ENCODE measurements at regions not wholly inside any gene's neighbourhood (a gene's known extent, or its start where the extent isn't known, plus 50 kb on each side); places are given as distances from the start of the nearest gene placed in this dataset.

- no peaks in the 10 kb centered on the region for H3K36me3 ChIP-seq
- H3K9me3 ChIP-seq = no peaks in the 10 kb centered on the region
- 48 to 54% (median 49%) methylated on average over 8 of the region's 8 CpGs for WGBS, 3 donors
- H3K27ac ChIP-seq = no peak overlapping the region
- intact Hi-C loops (cut with DNase I) = no loop called here
- no peaks in the 10 kb centered on the region for H3K27me3 ChIP-seq
- no peak for DNase-seq
- TF ChIP-seq EP300 (IDR thresholded peaks at IDR 0.05) (no peak), POLR2A (IDR thresholded peaks at IDR 0.05) (no peak), CTCF (IDR thresholded peaks at IDR 0.05) (no peak)
- H3K4me3 ChIP-seq = no peak overlapping the region
- H3K4me1 ChIP-seq (ENCODE audit: insufficient read depth) = peaks cover 3% of the 10 kb centered on the region
These were observed 246.1 kb downstream of the UQCRFS1 start for GRCh38 chr19:28966737-28967399.

DNA sequence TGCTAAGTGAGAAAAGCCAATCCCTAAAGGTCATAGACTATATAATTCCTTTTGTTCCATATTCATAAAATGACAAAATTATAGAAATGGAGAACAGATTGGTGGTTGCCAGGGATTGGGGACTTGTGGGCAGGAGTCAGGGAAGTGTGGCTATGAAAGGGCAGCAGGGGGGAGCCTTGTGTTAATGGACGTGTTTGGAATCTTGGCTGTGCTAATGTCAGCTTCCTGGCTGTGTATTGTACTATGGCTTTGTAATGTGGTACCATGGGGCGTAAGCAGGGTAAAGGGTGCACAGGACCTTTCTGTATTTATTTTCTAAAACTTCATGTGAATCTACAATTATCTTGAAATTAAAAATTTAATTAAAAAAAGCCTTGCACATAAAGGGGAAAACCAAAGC lies 248.5 kb downstream of the UQCRFS1 start:
- intact Hi-C loops (cut with DNase I) = no loop called here
- no peak overlapping the region for H3K27ac ChIP-seq
- H3K9me3 ChIP-seq = no peaks in the 10 kb centered on the region
- no peak for DNase-seq
- TF ChIP-seq POLR2A (IDR thresholded peaks at IDR 0.05) = no peak
- TF ChIP-seq CTCF (IDR thresholded peaks at IDR 0.05) = no peak
- TF ChIP-seq EP300 (IDR thresholded peaks at IDR 0.05) = no peak
- H3K36me3 ChIP-seq = no peaks in the 10 kb centered on the region
- 76 to 84% (median 83%) methylated on average over 2 of the region's 2 CpGs for WGBS, 3 donors
- no peak overlapping the region for H3K4me3 ChIP-seq
- no peaks in the 10 kb centered on the region for H3K4me1 ChIP-seq (ENCODE audit: insufficient read depth)
- H3K27me3 ChIP-seq = no peaks in the 10 kb centered on the region

DNA sequence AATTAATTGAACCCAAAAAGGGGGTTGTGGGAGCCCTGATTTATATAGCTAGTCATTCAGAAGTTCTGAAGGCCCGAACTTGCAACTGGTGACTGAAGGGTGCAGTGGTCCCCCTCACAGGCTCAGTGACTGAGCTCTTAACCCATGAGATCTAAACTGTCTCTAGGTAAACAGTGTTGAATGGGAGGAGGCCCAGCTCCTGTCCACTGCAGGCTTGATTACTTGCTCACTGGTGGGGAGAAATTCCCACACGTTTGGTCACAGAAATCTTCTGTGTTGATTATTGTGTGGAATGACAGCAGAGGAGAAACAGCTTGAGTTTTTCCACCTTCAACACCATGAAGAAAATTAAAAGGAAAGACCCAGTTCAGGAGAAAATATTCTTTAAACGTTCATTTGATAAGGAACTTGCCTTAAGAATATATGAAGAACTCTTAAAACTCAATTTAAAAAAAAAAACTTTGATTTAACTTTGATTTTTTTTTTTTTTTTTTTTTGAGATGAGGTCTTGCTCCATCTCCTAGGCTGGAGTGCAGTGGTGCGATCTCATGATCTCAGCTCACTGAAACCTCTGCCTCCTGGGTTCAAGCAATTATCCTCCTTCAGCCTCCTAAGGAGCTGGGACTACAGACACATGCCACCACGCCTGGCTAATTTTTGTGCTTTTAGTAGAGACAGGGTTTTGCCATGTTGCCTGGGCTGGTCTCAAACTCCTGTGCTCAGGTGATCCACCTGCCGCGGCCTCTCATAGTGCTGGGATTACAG lies 249.3 kb downstream of the UQCRFS1 start:
- Histone ChIP-seq H3K27me3 (no peaks in the 10 kb centered on the region), H3K4me1 (ENCODE audit: insufficient read depth) (no peaks in the 10 kb centered on the region), H3K36me3 (no peaks in the 10 kb centered on the region), H3K27ac (no peak overlapping the region), H3K4me3 (no peak overlapping the region), H3K9me3 (no peaks in the 10 kb centered on the region)
- intact Hi-C loops (cut with DNase I) = no loop called here
- no peak for DNase-seq
- TF ChIP-seq CTCF (IDR thresholded peaks at IDR 0.05) (no peak), POLR2A (IDR thresholded peaks at IDR 0.05) (no peak), EP300 (IDR thresholded peaks at IDR 0.05) (no peak)
- WGBS, 3 donors = 73 to 80% (median 79%) methylated on average over 7 of the region's 7 CpGs

DNA sequence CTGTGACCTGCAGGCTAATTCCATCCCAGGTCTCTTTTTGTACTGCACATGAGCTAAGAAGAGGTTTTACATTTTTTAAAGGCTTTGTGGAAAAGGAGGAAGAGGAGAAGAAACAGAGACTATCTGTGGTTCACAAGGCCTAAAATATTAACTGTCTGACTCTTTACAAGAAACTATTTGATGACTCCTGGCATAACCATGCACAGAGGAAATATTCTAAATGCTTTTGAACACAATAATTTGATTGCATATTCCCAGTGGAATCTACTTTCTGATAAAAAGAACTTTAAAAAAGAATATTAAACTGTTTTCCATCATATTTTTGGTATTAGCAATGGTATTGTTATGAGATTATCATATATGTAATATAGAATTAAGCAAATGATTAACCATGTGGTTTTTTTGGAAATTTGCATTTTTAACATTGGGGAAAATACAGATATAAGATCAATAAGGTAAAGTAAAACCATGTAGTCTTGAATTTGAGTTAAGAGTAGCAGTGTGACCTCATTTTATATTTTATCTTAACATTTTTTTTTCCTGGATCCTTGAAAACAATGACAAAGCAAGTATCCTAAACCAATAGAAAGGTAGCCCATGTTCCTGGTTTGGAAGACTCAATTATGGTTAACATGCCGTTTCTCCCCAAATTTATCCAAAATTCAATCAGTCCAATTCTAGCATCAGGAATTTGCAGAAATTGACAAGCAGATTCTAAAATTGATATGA lies 251.0 kb downstream of the UQCRFS1 start:
- H3K27ac ChIP-seq = no peak overlapping the region
- H3K4me3 ChIP-seq = no peak overlapping the region
- no peaks in the 10 kb centered on the region for H3K4me1 ChIP-seq (ENCODE audit: insufficient read depth)
- no peaks in the 10 kb centered on the region for H3K9me3 ChIP-seq
- intact Hi-C loops (cut with DNase I) = no loop called here
- TF ChIP-seq POLR2A (IDR thresholded peaks at IDR 0.05) = no peak
- no peak for TF ChIP-seq CTCF (IDR thresholded peaks at IDR 0.05)
- no peak for TF ChIP-seq EP300 (IDR thresholded peaks at IDR 0.05)
- H3K27me3 ChIP-seq = no peaks in the 10 kb centered on the region
- no peaks in the 10 kb centered on the region for H3K36me3 ChIP-seq
- WGBS, 3 donors = 85 to 87% (median 85%) methylated on average over 1 of the region's 1 CpG
- DNase-seq = no peak
